Bronchial epithelial cell (primary cell): ENCODE measurements at regions not wholly inside any gene's neighbourhood (a gene's known extent, or its start where the extent isn't known, plus 50 kb on each side); places are given as distances from the start of the nearest gene placed in this dataset.
"Not testable (repeated sequence)": the region's sequence is repeated elsewhere in the genome, so short reads cannot be mapped to it uniquely, and the experiment has no call there.

ENCODE experiments used
- DNase-seq: peaks from one replicate; pipeline ENCODE4 v3.0.0-alpha.2; 2010; ENCODE audit warnings: low read depth
- FAIRE-seq: peaks from 2 replicates; lab custom pipeline; 2011; peaks lifted over from hg19 to GRCh38; lab: Jason Lieb, UNC
- H3K27me3 ChIP-seq: 2 replicates; pipeline ENCODE4 v1.5.1; 2011; ENCODE audit warnings: low read length; ENCODE audit not compliant: control insufficient read depth, insufficient read depth
- H3K36me3 ChIP-seq: 2 replicates; pipeline ENCODE4 v1.5.1; 2011; ENCODE audit warnings: low read length; ENCODE audit not compliant: control insufficient read depth, insufficient read depth
- H3K4me3 ChIP-seq: 2 replicates; pipeline ENCODE4 v1.5.1; 2011; ENCODE audit warnings: mild to moderate bottlenecking, low read depth, low read length, control low read depth
- TF ChIP-seq, protein P1 (sequence below): IDR thresholded peaks from 2 replicates; pipeline ENCODE4 v1.5.1; 2011; ENCODE audit warnings: mild to moderate bottlenecking, moderate library complexity, low read length, control low read depth, inconsistent platforms; ENCODE audit not compliant: insufficient read depth, severe bottlenecking

DNA sequence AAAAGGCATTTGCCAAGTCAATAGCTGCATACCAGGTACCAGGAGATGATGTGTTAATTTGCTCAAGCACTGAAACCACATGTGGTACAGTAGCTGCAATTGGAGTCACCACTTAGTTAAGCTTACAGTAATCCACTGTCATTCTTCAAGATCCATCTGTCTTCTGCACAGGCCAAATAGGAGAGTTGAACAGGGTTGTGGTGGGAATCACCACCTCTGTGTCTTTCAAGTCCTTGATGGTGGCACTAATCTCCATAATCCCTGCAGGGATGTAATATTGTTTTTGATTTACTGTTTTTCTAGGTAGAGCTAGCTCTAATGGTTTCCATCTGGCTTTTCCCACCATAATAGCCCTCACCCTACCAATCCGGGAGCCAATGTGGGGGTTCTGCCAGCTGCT, 91.9 kb downstream of the FCRL5 start:
- DNase-seq (no peak), FAIRE-seq (no peak)
- TF ChIP-seq, protein P1, sequence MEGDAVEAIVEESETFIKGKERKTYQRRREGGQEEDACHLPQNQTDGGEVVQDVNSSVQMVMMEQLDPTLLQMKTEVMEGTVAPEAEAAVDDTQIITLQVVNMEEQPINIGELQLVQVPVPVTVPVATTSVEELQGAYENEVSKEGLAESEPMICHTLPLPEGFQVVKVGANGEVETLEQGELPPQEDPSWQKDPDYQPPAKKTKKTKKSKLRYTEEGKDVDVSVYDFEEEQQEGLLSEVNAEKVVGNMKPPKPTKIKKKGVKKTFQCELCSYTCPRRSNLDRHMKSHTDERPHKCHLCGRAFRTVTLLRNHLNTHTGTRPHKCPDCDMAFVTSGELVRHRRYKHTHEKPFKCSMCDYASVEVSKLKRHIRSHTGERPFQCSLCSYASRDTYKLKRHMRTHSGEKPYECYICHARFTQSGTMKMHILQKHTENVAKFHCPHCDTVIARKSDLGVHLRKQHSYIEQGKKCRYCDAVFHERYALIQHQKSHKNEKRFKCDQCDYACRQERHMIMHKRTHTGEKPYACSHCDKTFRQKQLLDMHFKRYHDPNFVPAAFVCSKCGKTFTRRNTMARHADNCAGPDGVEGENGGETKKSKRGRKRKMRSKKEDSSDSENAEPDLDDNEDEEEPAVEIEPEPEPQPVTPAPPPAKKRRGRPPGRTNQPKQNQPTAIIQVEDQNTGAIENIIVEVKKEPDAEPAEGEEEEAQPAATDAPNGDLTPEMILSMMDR, result no peak

DNA sequence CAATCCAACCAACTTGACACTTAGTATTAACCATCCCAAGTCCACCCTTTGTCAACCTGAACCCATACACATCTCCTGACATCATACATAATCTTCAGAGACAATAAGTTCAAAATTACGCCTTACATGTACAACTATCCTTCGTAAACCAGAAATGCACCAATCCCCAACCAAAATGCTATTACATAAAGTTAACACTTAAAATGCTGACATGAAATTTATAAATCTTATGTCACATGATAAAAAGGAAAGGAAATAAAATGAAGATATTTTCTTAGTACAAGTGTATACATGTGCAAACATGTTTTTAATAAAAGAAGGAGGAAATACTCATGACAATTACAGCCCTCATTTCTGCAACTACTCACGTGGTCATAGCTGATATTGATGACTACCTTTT, 95.0 kb downstream of the FCRL5 start:
- FAIRE-seq, result no peak
- TF ChIP-seq, protein P1, result no peak

More for the DNA sequence above, 91.9 kb downstream of the FCRL5 start:
- H3K27me3 ChIP-seq, result no peaks in the 10 kb centered on the region
- no peak overlapping the region for H3K4me3 ChIP-seq
- no peaks in the 10 kb centered on the region for H3K36me3 ChIP-seq

DNA sequence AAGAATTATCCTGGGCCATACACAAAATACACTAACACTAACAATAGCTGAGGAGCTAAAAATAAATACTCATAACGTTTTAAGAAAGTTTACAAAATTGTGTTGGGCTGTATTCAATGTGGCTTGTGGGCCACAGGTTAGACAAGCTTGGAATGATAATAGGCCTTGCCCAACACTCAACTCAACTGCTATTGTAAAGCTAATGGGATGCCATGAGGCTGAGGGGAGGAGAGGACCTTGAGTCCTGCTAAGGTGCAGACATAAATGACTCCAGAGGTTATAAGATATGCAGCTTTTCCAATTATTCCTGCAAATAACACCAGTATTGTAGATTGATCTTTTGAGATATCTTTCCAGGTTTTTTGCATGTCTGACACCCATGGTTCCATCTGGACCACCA, 97.0 kb downstream of the FCRL5 start:
- FAIRE-seq, result no peak
- DNase-seq, result no peak
- Histone ChIP-seq H3K4me3 (no peak overlapping the region), H3K36me3 (no peaks in the 10 kb centered on the region), H3K27me3 (no peaks in the 10 kb centered on the region)
- TF ChIP-seq, protein P1, result no peak

More for the DNA sequence above, 95.0 kb downstream of the FCRL5 start:
- DNase-seq, result peak; percentile 2
- H3K4me3 ChIP-seq, result no peak overlapping the region
- no peaks in the 10 kb centered on the region for H3K36me3 ChIP-seq
- no peaks in the 10 kb centered on the region for H3K27me3 ChIP-seq

DNA sequence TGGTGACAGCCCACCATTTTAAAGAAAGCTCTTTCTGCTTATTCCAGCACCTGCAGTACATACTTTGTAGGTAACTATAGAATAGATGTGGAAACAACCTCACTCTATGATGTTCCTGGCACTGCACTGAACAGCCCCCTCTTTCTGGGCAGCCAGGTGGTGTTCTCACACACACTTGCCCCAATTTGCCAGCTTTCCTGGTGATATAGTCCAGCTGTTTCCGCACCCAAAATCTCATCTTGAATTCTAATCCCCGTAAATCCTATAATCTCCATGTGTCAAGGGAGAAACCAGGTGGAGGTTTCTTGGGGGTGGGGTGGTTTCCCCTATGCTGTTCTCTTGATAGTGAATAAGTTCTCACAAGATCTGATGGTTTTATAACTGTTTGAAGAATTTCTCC, 102.2 kb downstream of the FCRL5 start:
- no peak overlapping the region for H3K4me3 ChIP-seq
- DNase-seq, result no peak
- H3K27me3 ChIP-seq, result no peaks in the 10 kb centered on the region
- FAIRE-seq, result no peak
- H3K36me3 ChIP-seq, result no peaks in the 10 kb centered on the region
- TF ChIP-seq, protein P1, result no peak

DNA sequence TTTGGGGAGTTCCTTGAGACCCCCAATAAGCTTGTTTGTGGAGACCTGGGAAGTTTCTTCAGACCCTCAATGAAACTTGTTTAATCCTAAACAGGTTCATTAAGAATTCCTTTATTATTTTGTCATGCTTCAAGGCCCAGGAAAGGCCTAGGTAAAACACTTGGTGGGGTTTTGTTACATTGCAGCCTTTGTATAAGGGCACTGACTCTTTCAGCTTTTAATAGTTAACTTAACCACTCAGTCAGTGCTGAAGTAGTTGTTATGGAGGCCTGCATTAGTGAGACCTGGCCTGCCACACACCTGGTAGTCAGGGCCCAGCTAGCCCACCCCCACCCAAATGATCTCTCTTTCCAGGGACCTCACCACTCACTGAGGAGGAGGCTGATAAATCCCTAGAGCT, 103.7 kb downstream of the FCRL5 start:
- DNase-seq, result no peak
- no peak for FAIRE-seq
- TF ChIP-seq, protein P1, result no peak
- no peak overlapping the region for H3K4me3 ChIP-seq
- no peaks in the 10 kb centered on the region for H3K36me3 ChIP-seq
- H3K27me3 ChIP-seq, result no peaks in the 10 kb centered on the region

DNA sequence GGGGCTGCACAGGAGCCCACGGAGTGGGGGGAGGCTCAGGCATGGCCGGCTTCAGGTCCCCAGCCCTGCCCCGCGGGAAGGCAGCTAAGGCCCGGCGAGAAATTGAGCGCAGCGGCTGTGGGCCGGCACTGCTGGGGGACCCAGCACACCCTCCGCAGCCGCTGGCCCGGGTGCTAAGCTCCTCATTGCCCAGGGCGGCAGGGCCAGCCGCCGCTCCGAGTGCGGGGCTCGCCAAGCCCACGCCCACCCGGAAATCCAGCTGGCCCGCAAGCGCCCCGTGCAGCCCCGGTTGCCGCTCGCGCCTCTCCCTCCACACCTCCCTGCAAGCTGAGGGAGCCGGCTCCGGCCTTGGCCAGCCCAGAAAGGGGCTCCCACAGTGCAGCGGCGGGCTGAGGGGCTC, 106.0 kb downstream of the FCRL5 start:
- H3K27me3 ChIP-seq, result not testable (repeated sequence)

DNA sequence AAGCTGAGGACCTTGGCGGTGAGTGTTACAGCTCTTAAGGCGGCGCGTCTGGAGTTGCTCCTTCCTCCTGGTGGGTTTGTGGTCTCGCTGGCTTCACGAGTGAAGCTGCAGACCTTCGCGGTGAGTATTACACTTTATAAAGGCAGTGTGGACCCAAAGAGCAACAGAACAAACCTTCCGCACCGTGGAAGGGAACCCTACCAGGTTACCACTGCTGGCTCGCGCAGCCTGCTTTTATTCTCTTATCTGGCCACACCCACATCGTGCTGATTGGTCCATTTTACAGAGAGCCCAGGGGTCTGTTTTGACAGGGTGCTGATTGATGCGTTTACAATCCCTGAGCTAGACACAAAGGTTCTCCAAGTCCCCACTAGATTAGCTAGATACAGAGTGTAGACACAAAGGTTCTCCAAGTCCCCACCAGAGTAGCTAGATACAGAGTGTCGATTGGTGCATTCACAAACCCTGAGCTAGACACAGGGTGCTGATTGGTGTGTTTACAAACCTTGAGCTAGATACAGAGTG, 106.6 kb downstream of the FCRL5 start:
- not testable (repeated sequence) for FAIRE-seq, H3K4me3 ChIP-seq, DNase-seq, H3K27me3 ChIP-seq, H3K36me3 ChIP-seq

More for the DNA sequence above, 106.0 kb downstream of the FCRL5 start:
- H3K36me3 ChIP-seq, DNase-seq, FAIRE-seq, H3K4me3 ChIP-seq: not testable (repeated sequence)
